GM13977 (cell line): ENCODE measurements at regions not wholly inside any gene's neighbourhood (a gene's known extent, or its start where the extent isn't known, plus 50 kb on each side); places are given as distances from the start of the nearest gene placed in this dataset.

Experiments
- DNase-seq: peaks from one replicate; pipeline ENCODE4 v3.0.0; 2012; ENCODE audit warnings: low spot score
- CTCF ChIP-seq: IDR thresholded peaks from 2 replicates; pipeline ENCODE4 v1.5.1; 2012; ENCODE audit warnings: mild to moderate bottlenecking, control low read depth; ENCODE audit not compliant: insufficient read depth; ENCODE audit errors: extremely low read depth, missing control alignments
- in situ Hi-C: fragments of 300-500 bp; cut with MboI; formaldehyde crosslinking; loops from one replicate; pipeline ENCODE4 v1.12.0; 2022; ENCODE audit warnings: low sequenced_read_pairs, low pct_unique_long_range_greater_than_20kb, mixed read lengths, inconsistent platforms; ENCODE audit not compliant: unreplicated experiment

- in situ Hi-C loops: no loop called here
- no peak for DNase-seq
Observed at GRCh38 chr7:21084286-21084685, 297.6 kb upstream of the SP8 start.

GRCh38 chr7:21086688-21087087 lies 300.0 kb upstream of the SP8 start:
- in situ Hi-C loops: no loop called here
- no peak for TF ChIP-seq CTCF
- DNase-seq: no peak

More at GRCh38 chr7:21084286-21084685, 297.6 kb upstream of the SP8 start:
- TF ChIP-seq CTCF: no peak

- in situ Hi-C loops: no loop called here
- TF ChIP-seq CTCF: no peak
- DNase-seq: no peak
Observed at GRCh38 chr7:21089653-21090052, 303.0 kb upstream of the SP8 start.

GRCh38 chr7:21092766-21093702 lies 306.3 kb upstream of the SP8 start:
- in situ Hi-C loops: no loop called here
- DNase-seq: no peak
- no peak for TF ChIP-seq CTCF

- no peak for TF ChIP-seq CTCF
- in situ Hi-C loops: no loop called here
- DNase-seq: no peak
Observed at GRCh38 chr7:21094589-21094988, 307.9 kb upstream of the SP8 start.

GRCh38 chr7:21099432-21099831 lies 312.7 kb upstream of the SP8 start:
- TF ChIP-seq CTCF: no peak
- in situ Hi-C loops: no loop called here
- no peak for DNase-seq
